Left ventricle myocardium inferior (tissue), 1 donor: ENCODE measurements at regions not wholly inside any gene's neighbourhood (a gene's known extent, or its start where the extent isn't known, plus 50 kb on each side); places are given as distances from the start of the nearest gene placed in this dataset.

ENCODE experiments used
- DNase-seq: peaks from one replicate; pipeline ENCODE4 v3.0.0-alpha.2; 2020
- H3K27ac ChIP-seq: fragments of 200-600 bp; replicated peaks from 2 replicates; pipeline ENCODE4 v1.8.0; 2021
- H3K27me3 ChIP-seq: fragments of 200-600 bp; 2 replicates; pipeline ENCODE4 v1.8.0; 2021; ENCODE audit warnings: low read depth
- H3K36me3 ChIP-seq: fragments of 200-600 bp; 2 replicates; pipeline ENCODE4 v1.8.0; 2021
- H3K4me1 ChIP-seq: fragments of 200-600 bp; 2 replicates; pipeline ENCODE4 v1.8.0; 2021
- H3K4me3 ChIP-seq: fragments of 200-600 bp; 2 replicates; pipeline ENCODE4 v1.8.0; 2021; ENCODE audit warnings: mild to moderate bottlenecking, moderate library complexity
- H3K9me3 ChIP-seq: fragments of 200-600 bp; replicated peaks from 2 replicates; pipeline ENCODE4 v1.8.0; 2021
- CTCF ChIP-seq: fragments of 200-600 bp; IDR thresholded peaks from 2 replicates; pipeline ENCODE4 v1.8.0; 2021; ENCODE audit warnings: antibody characterized with exemption, mild to moderate bottlenecking, borderline replicate concordance
- intact Hi-C: fragments of 100-400 bp; cut with micrococcal nuclease; formaldehyde crosslinking; loops from one replicate; pipeline ENCODE4 v1.11.0; 2022
- donor health status: DM: no; HTN: yes; CAD: no; lungs with severe emphysema.

DNA sequence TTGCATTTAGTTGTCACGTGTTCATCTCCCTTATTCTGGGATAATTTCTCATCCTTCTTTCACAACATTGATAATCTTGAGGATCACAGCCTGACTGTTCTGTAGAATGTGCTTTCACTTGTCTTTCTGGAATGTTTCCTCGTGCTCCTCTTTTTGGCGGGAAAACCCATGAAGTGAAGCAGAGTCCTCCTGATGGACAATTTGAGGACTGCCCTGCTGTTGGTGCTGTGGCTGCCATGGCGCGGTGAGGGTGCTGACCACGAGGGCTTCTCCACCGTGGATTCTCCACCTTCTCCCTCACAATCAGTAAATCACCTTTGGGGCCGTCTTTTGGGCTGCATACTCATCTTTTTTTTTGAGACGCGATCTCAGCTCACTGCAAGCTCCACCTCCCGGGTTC is 946.9 kb downstream of the BRD1 start:
- TF ChIP-seq CTCF = no peak
- H3K36me3 ChIP-seq = no peaks in the 10 kb centered on the region
- H3K4me1 ChIP-seq = no peaks in the 10 kb centered on the region
- no peak overlapping the region for H3K27ac ChIP-seq
- no peak overlapping the region for H3K4me3 ChIP-seq
- DNase-seq = no peak
- intact Hi-C loops = no loop called here
- peaks cover 41% of the 10 kb centered on the region for H3K27me3 ChIP-seq
- peaks cover 7% of the 10 kb centered on the region for H3K9me3 ChIP-seq

GRCh38 chr22:48876951-48877350 is 950.7 kb downstream of the BRD1 start:
- TF ChIP-seq CTCF = no peak
- Histone ChIP-seq H3K9me3 (peaks cover 8% of the 10 kb centered on the region), H3K4me1 (no peaks in the 10 kb centered on the region), H3K27me3 (peaks cover 36% of the 10 kb centered on the region), H3K4me3 (no peak overlapping the region), H3K27ac (no peak overlapping the region), H3K36me3 (no peaks in the 10 kb centered on the region)
- DNase-seq = no peak
- intact Hi-C loops = no loop called here

- H3K27me3 ChIP-seq = peaks cover 52% of the 10 kb centered on the region
- TF ChIP-seq CTCF = no peak
- H3K9me3 ChIP-seq = peaks cover 10% of the 10 kb centered on the region
- DNase-seq = no peak
- no peak overlapping the region for H3K27ac ChIP-seq
- H3K4me1 ChIP-seq = no peaks in the 10 kb centered on the region
- intact Hi-C loops = no loop called here
- H3K36me3 ChIP-seq = no peaks in the 10 kb centered on the region
- no peak overlapping the region for H3K4me3 ChIP-seq
Measured at GRCh38 chr22:48874956-48875355, 952.7 kb downstream of the BRD1 start.

- no peaks in the 10 kb centered on the region for H3K4me1 ChIP-seq
- peaks cover 14% of the 10 kb centered on the region for H3K9me3 ChIP-seq
- TF ChIP-seq CTCF = no peak
- DNase-seq = no peak
- H3K36me3 ChIP-seq = no peaks in the 10 kb centered on the region
- H3K27me3 ChIP-seq = peaks cover 53% of the 10 kb centered on the region
- intact Hi-C loops = no loop called here
- no peak overlapping the region for H3K27ac ChIP-seq
- H3K4me3 ChIP-seq = no peak overlapping the region
Measured at GRCh38 chr22:48873191-48873520, 954.5 kb downstream of the BRD1 start.

- intact Hi-C loops = no loop called here
- H3K27ac ChIP-seq = no peak overlapping the region
- DNase-seq = peak; percentile 8
- no peaks in the 10 kb centered on the region for H3K36me3 ChIP-seq
- peaks cover 58% of the 10 kb centered on the region for H3K27me3 ChIP-seq
- H3K9me3 ChIP-seq = peaks cover 14% of the 10 kb centered on the region
- no peak overlapping the region for H3K4me3 ChIP-seq
- TF ChIP-seq CTCF = no peak
- no peaks in the 10 kb centered on the region for H3K4me1 ChIP-seq
Measured at GRCh38 chr22:48872271-48873190, 955.1 kb downstream of the BRD1 start.
